WTC11 (cell line): ENCODE measurements at regions not wholly inside any gene's neighbourhood (a gene's known extent, or its start where the extent isn't known, plus 50 kb on each side); places are given as distances from the start of the nearest gene placed in this dataset.

Experiments used
- ATAC-seq: fragments of 200-7000 bp; cut with Tn5 transposase; 2 replicates; pipeline ENCODE4 v1.10.0; 2021; ENCODE audit warnings: mild to moderate bottlenecking, moderate library complexity
- CTCF ChIA-PET: fragments of 300-600 bp; sonication (Branson Sonifier 250); formaldehyde crosslinking; loops from one replicate; lab custom pipeline; 2021; ENCODE audit warnings: antibody characterized with exemption; lab: Charles Lee
- POLR2A ChIA-PET: fragments of 350-600 bp; sonication (Branson Sonifier 250); formaldehyde crosslinking; loops from one replicate; lab custom pipeline; 2021; ENCODE audit warnings: antibody characterized with exemption; lab: Charles Lee
- DNase-seq: peaks from one replicate; pipeline ENCODE4 v3.0.0; 2021; ENCODE audit warnings: low spot score
- H3K27ac Mint-ChIP-seq: 2 replicates; pipeline ENCODE4 v1.8.0; 2021; ENCODE audit warnings: mixed read lengths
- H3K27me3 Mint-ChIP-seq: 2 replicates; pipeline ENCODE4 v1.8.0; 2021; ENCODE audit warnings: low read depth, mild to moderate bottlenecking, moderate library complexity, mixed read lengths
- H3K36me3 Mint-ChIP-seq: 2 replicates; pipeline ENCODE4 v1.8.0; 2021; ENCODE audit warnings: mixed read lengths
- H3K4me1 Mint-ChIP-seq: 2 replicates; pipeline ENCODE4 v1.8.0; 2022; ENCODE audit warnings: mixed read lengths
- H3K4me3 Mint-ChIP-seq: 2 replicates; pipeline ENCODE4 v1.8.0; 2021; ENCODE audit warnings: mild to moderate bottlenecking, moderate library complexity, mixed read lengths
- H3K9me3 Mint-ChIP-seq: 2 replicates; pipeline ENCODE4 v1.8.0; 2021; ENCODE audit warnings: mixed read lengths
- AR ChIP-seq: fragments of 250-450 bp; sonication (Bioruptor Pico); IDR thresholded peaks from 2 replicates; pipeline ENCODE4 v1.9.0; 2021; ENCODE audit warnings: mild to moderate bottlenecking
- ATF1 ChIP-seq: sonication (generic); formaldehyde crosslinking; IDR thresholded peaks from 2 replicates; pipeline ENCODE4 v1.8.1; 2023; ENCODE audit warnings: mild to moderate bottlenecking, moderate library complexity, missing genetic modification reagents
- ATF3 ChIP-seq: sonication (generic); formaldehyde crosslinking; conservative IDR thresholded peaks from 2 replicates; pipeline ENCODE4 v1.8.1; 2022; ENCODE audit warnings: mild to moderate bottlenecking, missing genetic modification reagents
- CREB1 ChIP-seq: sonication (generic); formaldehyde crosslinking; IDR thresholded peaks from 2 replicates; pipeline ENCODE4 v1.8.0; 2023; ENCODE audit warnings: mild to moderate bottlenecking, missing genetic modification reagents
- CREM ChIP-seq: sonication (generic); formaldehyde crosslinking; IDR thresholded peaks from 2 replicates; pipeline ENCODE4 v1.8.1; 2022; ENCODE audit warnings: mild to moderate bottlenecking, missing genetic modification reagents, moderate library complexity
- ESRRA ChIP-seq: sonication (generic); formaldehyde crosslinking; IDR thresholded peaks from 2 replicates; pipeline ENCODE4 v1.8.1; 2022; ENCODE audit warnings: mild to moderate bottlenecking, missing genetic modification reagents, borderline replicate concordance
- ETV6 ChIP-seq: sonication (generic); formaldehyde crosslinking; IDR thresholded peaks from 2 replicates; pipeline ENCODE4 v1.8.1; 2022; ENCODE audit warnings: mild to moderate bottlenecking, missing genetic modification reagents
- FOXP4 ChIP-seq: sonication (generic); formaldehyde crosslinking; IDR thresholded peaks from 2 replicates; pipeline ENCODE4 v1.8.0; 2022; ENCODE audit warnings: mild to moderate bottlenecking, missing genetic modification reagents
- GABPB1 ChIP-seq: sonication (generic); formaldehyde crosslinking; IDR thresholded peaks from 2 replicates; pipeline ENCODE4 v1.8.1; 2023; ENCODE audit warnings: mild to moderate bottlenecking, missing genetic modification reagents
- GRHL2 ChIP-seq: fragments of 250-450 bp; sonication (Bioruptor Pico); IDR thresholded peaks from 2 replicates; pipeline ENCODE4 v1.8.0; 2022; ENCODE audit warnings: mild to moderate bottlenecking, moderate library complexity; ENCODE audit not compliant: insufficient replicate concordance, severe bottlenecking
- IRF1 ChIP-seq: sonication (generic); formaldehyde crosslinking; IDR thresholded peaks from 2 replicates; pipeline ENCODE4 v1.8.0; 2023; ENCODE audit warnings: missing genetic modification reagents
- NFYB ChIP-seq: sonication (generic); formaldehyde crosslinking; conservative IDR thresholded peaks from 2 replicates; pipeline ENCODE4 v1.8.0; 2022; ENCODE audit warnings: low read depth, missing genetic modification reagents
- SMAD4 ChIP-seq: sonication (generic); formaldehyde crosslinking; IDR thresholded peaks from 2 replicates; pipeline ENCODE4 v1.8.0; 2022; ENCODE audit warnings: mild to moderate bottlenecking, missing genetic modification reagents
- TEAD1 ChIP-seq: sonication (generic); formaldehyde crosslinking; IDR thresholded peaks from 2 replicates; pipeline ENCODE4 v1.8.0; 2022; ENCODE audit warnings: mild to moderate bottlenecking, missing genetic modification reagents
- USF1 ChIP-seq: sonication (generic); formaldehyde crosslinking; IDR thresholded peaks from 2 replicates; pipeline ENCODE4 v1.8.0; 2022; ENCODE audit warnings: mild to moderate bottlenecking, missing genetic modification reagents
- ZNF219 ChIP-seq: sonication (generic); formaldehyde crosslinking; IDR thresholded peaks from 2 replicates; pipeline ENCODE4 v1.8.0; 2023; ENCODE audit warnings: missing genetic modification reagents, mild to moderate bottlenecking, borderline replicate concordance
- ZNF232 ChIP-seq: sonication (generic); formaldehyde crosslinking; IDR thresholded peaks from 2 replicates; pipeline ENCODE4 v1.8.0; 2022; ENCODE audit warnings: mild to moderate bottlenecking, missing genetic modification reagents
- ZNF281 ChIP-seq: sonication (generic); formaldehyde crosslinking; IDR thresholded peaks from 2 replicates; pipeline ENCODE4 v1.8.0; 2023; ENCODE audit warnings: mild to moderate bottlenecking, missing genetic modification reagents
- ZNF396 ChIP-seq: fragments of 250-450 bp; sonication (Bioruptor Pico); IDR thresholded peaks from 2 replicates; pipeline ENCODE4 v1.8.0; 2021; ENCODE audit warnings: mild to moderate bottlenecking, moderate library complexity, borderline replicate concordance
- ZNF416 ChIP-seq: fragments of 250-450 bp; sonication (Bioruptor Pico); IDR thresholded peaks from 2 replicates; pipeline ENCODE4 v1.9.0; 2021; ENCODE audit warnings: mild to moderate bottlenecking, inconsistent platforms
- ZNF512 ChIP-seq: sonication (generic); formaldehyde crosslinking; IDR thresholded peaks from 2 replicates; pipeline ENCODE4 v1.8.1; 2022; ENCODE audit warnings: missing genetic modification reagents, borderline replicate concordance
- ZNF671 ChIP-seq: fragments of 250-450 bp; sonication (Bioruptor Pico); IDR thresholded peaks from 2 replicates; pipeline ENCODE4 v1.8.0; 2021; ENCODE audit warnings: mild to moderate bottlenecking
- ZSCAN18 ChIP-seq: fragments of 250-450 bp; sonication (Bioruptor Pico); IDR thresholded peaks from 2 replicates; pipeline ENCODE4 v2.1.2; 2022; ENCODE audit warnings: mild to moderate bottlenecking, moderate library complexity

- TF ChIP-seq TEAD1 (CRISPR knock-in tag) (no peak), FOXP4 (no peak), GRHL2 (CRISPR knock-in tag) (no peak), ATF3 (no peak), ZSCAN18 (CRISPR knock-in tag) (no peak), CREB1 (CRISPR knock-in tag) (no peak), ATF1 (CRISPR knock-in tag) (no peak), ZNF416 (no peak), ZNF219 (CRISPR knock-in tag) (no peak), ETV6 (CRISPR knock-in tag) (no peak), ZNF512 (CRISPR knock-in tag) (no peak), IRF1 (CRISPR knock-in tag) (no peak), NFYB (CRISPR knock-in tag) (no peak), ZNF232 (CRISPR knock-in tag) (no peak), ZNF396 (CRISPR knock-in tag) (no peak), GABPB1 (CRISPR knock-in tag) (no peak)
- ATAC-seq (no peak), DNase-seq (no peak)
- Mint-ChIP-seq H3K36me3 (no peaks in the 10 kb centered on the region), H3K9me3 (peaks cover 8% of the 10 kb centered on the region), H3K27ac (no peak overlapping the region), H3K4me3 (no peak overlapping the region), H3K4me1 (peaks cover 31% of the 10 kb centered on the region), H3K27me3 (no peaks in the 10 kb centered on the region)
- POLR2A ChIA-PET = no interaction called here
- CTCF ChIA-PET = no interaction called here
Measured at GRCh38 chr4:106579236-106579635, 210.7 kb upstream of the GIMD1 start.

GRCh38 chr4:106569146-106570031, 200.8 kb upstream of the GIMD1 start:
- Mint-ChIP-seq H3K27ac (no peak overlapping the region), H3K27me3 (no peaks in the 10 kb centered on the region), H3K36me3 (no peaks in the 10 kb centered on the region), H3K4me3 (no peak overlapping the region), H3K9me3 (peaks cover 6% of the 10 kb centered on the region), H3K4me1 (peaks cover 7% of the 10 kb centered on the region)
- DNase-seq (no peak), ATAC-seq (no peak; the same call in 1 of the 2 replicates)
- ChIA-PET CTCF (no interaction called here), POLR2A (no interaction called here)
- TF ChIP-seq USF1 = no peak
- TF ChIP-seq ZNF671 = no peak
- TF ChIP-seq CREM (CRISPR knock-in tag) = no peak
- TF ChIP-seq TEAD1 (CRISPR knock-in tag) = no peak
- TF ChIP-seq ZNF281 (CRISPR knock-in tag) = no peak
- no peak for TF ChIP-seq SMAD4 (CRISPR knock-in tag)
- no peak for TF ChIP-seq ZNF416
- TF ChIP-seq GABPB1 (CRISPR knock-in tag) = no peak
- TF ChIP-seq ESRRA (CRISPR knock-in tag) = no peak
- no peak for TF ChIP-seq AR
